A549 (cell line): ENCODE measurements at regions not wholly inside any gene's neighbourhood (a gene's known extent, or its start where the extent isn't known, plus 50 kb on each side); places are given as distances from the start of the nearest gene placed in this dataset.

Experiments used
- ATAC-seq, 2 experiments: fragments of 200-7000 bp in 1 of 2; fragments of >200 bp in 1 of 2; cut with Nextera tagmentation in 1 of 2; cut with Tn5 transposase in 1 of 2; 3 replicates each; pipeline versions ENCODE4 v1.8.0 to v1.9.1; 2018 to 2020; ENCODE audit warnings: mild to moderate bottlenecking in 1 of 2, moderate library complexity in 1 of 2
- CTCF ChIA-PET: fragments of 300-600 bp; sonication (Branson Sonifier 250); formaldehyde crosslinking; extraction: SDS; loops from one replicate; lab custom pipeline; 2021; ENCODE audit warnings: antibody characterized with exemption, inconsistent platforms; lab: Yijun Ruan, JAX
- POLR2A ChIA-PET: fragments of 350-600 bp; formaldehyde crosslinking; extraction: SDS; loops from one replicate; lab custom pipeline; 2021; ENCODE audit warnings: antibody characterized with exemption, inconsistent platforms; lab: Yijun Ruan, JAX
- DNase-seq, 2 experiments: peaks; one replicate each; pipeline versions ENCODE4 v3.0.0 to v3.0.0-alpha.2; 2011 to 2016; ENCODE audit warnings: low read depth in 1 of 2, low spot score in 1 of 2
- FAIRE-seq: peaks from 2 replicates; lab custom pipeline; 2011; peaks lifted over from hg19 to GRCh38; lab: Jason Lieb, UNC
- H3K27ac ChIP-seq, 2 experiments: fragments of >200 bp; sonication (Bioruptor Twin); formaldehyde crosslinking; 3 replicates each; pipeline ENCODE4 v1.5.1; 2016 to 2017
- H3K4me1 ChIP-seq: fragments of >200 bp; sonication (Bioruptor Twin); formaldehyde crosslinking; 3 replicates; pipeline ENCODE4 v1.6.1; 2016
- H3K4me2 ChIP-seq: fragments of >200 bp; sonication (Bioruptor Twin); formaldehyde crosslinking; 3 replicates; pipeline ENCODE4 v1.6.1; 2016
- H3K4me3 ChIP-seq: fragments of >200 bp; sonication (Bioruptor Twin); formaldehyde crosslinking; 3 replicates; pipeline ENCODE4 v1.5.1; 2016
- H3K9me3 ChIP-seq: fragments of >200 bp; sonication (Bioruptor Twin); formaldehyde crosslinking; 3 replicates; pipeline ENCODE4 v1.6.1; 2016
- BCL3 ChIP-seq: fragments of >200 bp; sonication (Bioruptor Twin); formaldehyde crosslinking; IDR thresholded peaks from 3 replicates; pipeline ENCODE4 v1.6.1; 2016
- CBX8 ChIP-seq: fragments of 200-600 bp; sonication (generic); IDR thresholded peaks from 2 replicates; pipeline ENCODE4 v1.6.1; 2016
- CEBPB ChIP-seq, 2 experiments: fragments of >200 bp in 1 of 2; sonication (Bioruptor Twin) in 1 of 2; formaldehyde crosslinking in 1 of 2; IDR thresholded peaks; 2 replicates each; pipeline ENCODE4 v1.6.1; 2012 to 2016
- CHD4 ChIP-seq: fragments of 200-600 bp; sonication (generic); IDR thresholded peaks from 2 replicates; pipeline ENCODE4 v1.6.1; 2016; ENCODE audit warnings: antibody characterized with exemption, mild to moderate bottlenecking, borderline replicate concordance
- ELK1 ChIP-seq: fragments of 150-350 bp; IDR thresholded peaks from 2 replicates; pipeline ENCODE4 v1.6.1; 2014; ENCODE audit warnings: low read depth, mild to moderate bottlenecking, low read length
- FOXS1 ChIP-seq: fragments of 250-450 bp; sonication (Bioruptor Pico); IDR thresholded peaks from 2 replicates; pipeline ENCODE4 v1.5.0; 2020; ENCODE audit warnings: mild to moderate bottlenecking, moderate library complexity
- GATA3 ChIP-seq: IDR thresholded peaks from 2 replicates; pipeline ENCODE4 v1.6.1; 2012; ENCODE audit warnings: borderline replicate concordance
- HEYL ChIP-seq: fragments of 250-450 bp; sonication (Bioruptor Pico); IDR thresholded peaks from 2 replicates; pipeline ENCODE4 v1.8.0; 2021; ENCODE audit warnings: mild to moderate bottlenecking, moderate library complexity
- HMGXB4 ChIP-seq: fragments of 250-450 bp; sonication (Bioruptor Pico); IDR thresholded peaks from 2 replicates; pipeline ENCODE4 v1.5.0; 2021; ENCODE audit warnings: mild to moderate bottlenecking, moderate library complexity, borderline replicate concordance
- HOXA7 ChIP-seq: fragments of 250-450 bp; sonication (Bioruptor Pico); IDR thresholded peaks from 2 replicates; pipeline ENCODE4 v1.5.0; 2020; ENCODE audit warnings: mild to moderate bottlenecking, moderate library complexity
- HOXB13 ChIP-seq: fragments of 250-450 bp; sonication (Bioruptor Pico); IDR thresholded peaks from 2 replicates; pipeline ENCODE4 v1.5.0; 2020; ENCODE audit warnings: low read depth, mild to moderate bottlenecking, moderate library complexity
- HOXB5 ChIP-seq: fragments of 250-450 bp; sonication (Bioruptor Pico); IDR thresholded peaks from 2 replicates; pipeline ENCODE4 v1.5.0; 2020; ENCODE audit warnings: mild to moderate bottlenecking, moderate library complexity
- JUNB ChIP-seq: fragments of >200 bp; sonication (Bioruptor Twin); formaldehyde crosslinking; IDR thresholded peaks from 2 replicates; pipeline ENCODE4 v1.6.1; 2016
- MAFK ChIP-seq: fragments of 450-650 bp; IDR thresholded peaks from 2 replicates; pipeline ENCODE4 v1.6.1; 2014; ENCODE audit not compliant: partially characterized antibody
- MAX ChIP-seq: IDR thresholded peaks from 2 replicates; pipeline ENCODE4 v1.6.1; 2012
- MAZ ChIP-seq: fragments of 150-350 bp; IDR thresholded peaks from 2 replicates; pipeline ENCODE4 v1.6.1; 2014; ENCODE audit warnings: antibody characterized with exemption, low read depth, low read length, borderline replicate concordance
- PBX3 ChIP-seq: IDR thresholded peaks from 2 replicates; pipeline ENCODE4 v1.6.1; 2012
- POLR2A ChIP-seq: IDR thresholded peaks from 2 replicates; pipeline ENCODE4 v1.6.1; 2012; ENCODE audit warnings: mild to moderate bottlenecking, low read length
- RAD21 ChIP-seq, 2 experiments: fragments of >200 bp in 1 of 2; sonication (Bioruptor Twin) in 1 of 2; formaldehyde crosslinking in 1 of 2; IDR thresholded peaks in 1 of 2; conservative IDR thresholded peaks in 1 of 2; 2 replicates in 1 of 2; 3 replicates in 1 of 2; pipeline ENCODE4 v1.6.1; 2012 to 2018; ENCODE audit warnings: inconsistent platforms in 1 of 2
- RARB ChIP-seq: fragments of 250-450 bp; sonication (Bioruptor Pico); IDR thresholded peaks from 2 replicates; pipeline ENCODE4 v1.8.0; 2021; ENCODE audit warnings: mild to moderate bottlenecking, moderate library complexity
- REST ChIP-seq: fragments of 200-600 bp; sonication (generic); IDR thresholded peaks from 2 replicates; pipeline ENCODE4 v1.6.1; 2016; ENCODE audit warnings: antibody characterized with exemption, mild to moderate bottlenecking, moderate library complexity
- RNF2 ChIP-seq: fragments of 200-600 bp; sonication (generic); IDR thresholded peaks from 2 replicates; pipeline ENCODE4 v1.6.1; 2016; ENCODE audit warnings: low read depth, mild to moderate bottlenecking, antibody characterized with exemption, moderate library complexity, borderline replicate concordance
- SREBF2 ChIP-seq: fragments of 450-650 bp; IDR thresholded peaks from 2 replicates; pipeline ENCODE4 v1.6.1; 2014; ENCODE audit warnings: mild to moderate bottlenecking, moderate library complexity
- TFCP2L1 ChIP-seq: fragments of 250-450 bp; sonication (Bioruptor Pico); IDR thresholded peaks from 2 replicates; pipeline ENCODE4 v1.5.0; 2021; ENCODE audit warnings: mild to moderate bottlenecking
- TP53 ChIP-seq: fragments of 250-450 bp; sonication (Bioruptor Pico); IDR thresholded peaks from 2 replicates; pipeline ENCODE4 v1.5.0; 2021; ENCODE audit warnings: mild to moderate bottlenecking, moderate library complexity
- ZFP36 ChIP-seq: fragments of 450-650 bp; IDR thresholded peaks from 2 replicates; pipeline ENCODE4 v1.6.1; 2014; ENCODE audit warnings: borderline replicate concordance; ENCODE audit not compliant: partially characterized antibody
- ZSCAN20 ChIP-seq: fragments of 250-450 bp; sonication (Bioruptor Pico); IDR thresholded peaks from 2 replicates; pipeline ENCODE4 v1.8.0; 2022; ENCODE audit warnings: mild to moderate bottlenecking, moderate library complexity
- WGBS: methylation state at CpG from one replicate; pipeline ENCODE4 v1.1.6; 2017; ENCODE audit errors: missing lambda C conversion rate; 5-methylcytosine and 5-hydroxymethylcytosine counted together

- ChIA-PET CTCF (interaction anchor here (0.7 kb wide), 1 partner anchor 91 kb away, joined by 3 read pairs; no protein-coding TSS in a partner anchor), POLR2A (no interaction called here)
- Histone ChIP-seq H3K4me3 (no peak overlapping the region), H3K4me1 (no peaks in the 10 kb centered on the region), H3K9me3 (no peaks in the 10 kb centered on the region), H3K4me2 (no peak overlapping the region), H3K27ac (no peak overlapping the region)
- WGBS: 69% methylated on average over 8 of the region's 12 CpGs
- ATAC-seq (no peak), DNase-seq (no peak), FAIRE-seq (no peak)
- no peak for TF ChIP-seq SREBF2
- no peak for TF ChIP-seq CEBPB (IDR thresholded peaks at IDR 0.05)
- TF ChIP-seq PBX3: no peak
- TF ChIP-seq HOXA7: no peak
- TF ChIP-seq MAZ: no peak
- no peak for TF ChIP-seq CHD4
- TF ChIP-seq HOXB13 (CRISPR knock-in tag): no peak
- no peak for TF ChIP-seq ELK1
- TF ChIP-seq ZFP36: no peak
- no peak for TF ChIP-seq CBX8
- no peak for TF ChIP-seq HOXB5
- TF ChIP-seq GATA3: no peak
- TF ChIP-seq FOXS1 (CRISPR knock-in tag): no peak
- TF ChIP-seq HEYL: no peak
- TF ChIP-seq MAX: no peak
- TF ChIP-seq TFCP2L1 (CRISPR knock-in tag): no peak
- TF ChIP-seq POLR2A: no peak
- no peak for TF ChIP-seq JUNB
- no peak for TF ChIP-seq HMGXB4 (CRISPR knock-in tag)
These were observed 128.6 kb downstream of the DLEU7 start for GRCh38 chr13:50714891-50715290.

GRCh38 chr13:50715402-50716146 is 127.9 kb downstream of the DLEU7 start:
- ChIA-PET CTCF (no interaction called here), POLR2A (no interaction called here)
- no peaks in the 10 kb centered on the region for H3K9me3 ChIP-seq
- 70% methylated on average over 14 of the region's 14 CpGs for WGBS
- DNase-seq (no peak), ATAC-seq (no peak), FAIRE-seq (no peak)
- no peak overlapping the region for H3K4me3 ChIP-seq
- no peak overlapping the region for H3K27ac ChIP-seq
- H3K4me2 ChIP-seq: no peak overlapping the region
- no peak for TF ChIP-seq RAD21 (conservative IDR thresholded peaks at IDR 0.05 in 1 of 2, IDR thresholded peaks at IDR 0.05 in 1 of 2)
- no peak for TF ChIP-seq MAFK
- no peak for TF ChIP-seq BCL3
- TF ChIP-seq REST: no peak
- no peak for TF ChIP-seq ZSCAN20 (CRISPR knock-in tag)
- TF ChIP-seq RNF2: no peak
- no peak for TF ChIP-seq ZFP36
- TF ChIP-seq PBX3: no peak
- TF ChIP-seq SREBF2: no peak
- no peak for TF ChIP-seq TP53
- no peak for TF ChIP-seq POLR2A
- TF ChIP-seq RARB (CRISPR knock-in tag): no peak
- no peaks in the 10 kb centered on the region for H3K4me1 ChIP-seq
